Omental fat pad (tissue), 3 donors: ENCODE measurements at regions not wholly inside any gene's neighbourhood (a gene's known extent, or its start where the extent isn't known, plus 50 kb on each side); places are given as distances from the start of the nearest gene placed in this dataset.
A peak's percentile ranks its signal among the peaks of the same experiment; 100 is the strongest.

Source experiments
- ATAC-seq: fragments of 150-250 bp; one replicate; pipeline ENCODE4 v1.9.1; 2016; ENCODE audit warnings: mild to moderate bottlenecking, moderate library complexity; ENCODE audit not compliant: low FRiP score
- DNase-seq: peaks from one replicate; pipeline ENCODE4 v3.0.0-alpha.2; 2019; ENCODE audit warnings: low spot score
- CTCF ChIP-seq, 3 donors: fragments of 450-650 bp; IDR thresholded peaks; one replicate each; pipeline ENCODE4 v1.5.1; 2016 to 2017; ENCODE audit warnings: antibody characterized with exemption in 3 of 3, mild to moderate bottlenecking in 3 of 3, moderate library complexity in 2 of 3

- DNase-seq (no peak), ATAC-seq (no peak)
- TF ChIP-seq CTCF (IDR thresholded peaks at IDR 0.05): no peak
Observed at GRCh38 chr3:64891021-64891420, 203.2 kb upstream of the ADAMTS9 start.

GRCh38 chr3:64890466-64890865 lies 202.7 kb upstream of the ADAMTS9 start:
- TF ChIP-seq CTCF (IDR thresholded peaks at IDR 0.05): no peak
- ATAC-seq: no peak

GRCh38 chr3:64890006-64890405 lies 202.2 kb upstream of the ADAMTS9 start:
- DNase-seq (no peak), ATAC-seq (no peak)
- TF ChIP-seq CTCF (IDR thresholded peaks at IDR 0.05): no peak

More at GRCh38 chr3:64890466-64890865, 202.7 kb upstream of the ADAMTS9 start:
- no peak for DNase-seq

- TF ChIP-seq CTCF (IDR thresholded peaks at IDR 0.05): no peak
- ATAC-seq (no peak), DNase-seq (no peak)
Observed at GRCh38 chr3:64888840-64889392, 201.1 kb upstream of the ADAMTS9 start.

- ATAC-seq (peak; percentile 62), DNase-seq (no peak)
Observed at GRCh38 chr3:64888165-64888564, 200.4 kb upstream of the ADAMTS9 start.

GRCh38 chr3:64885055-64885454 lies 197.3 kb upstream of the ADAMTS9 start:
- ATAC-seq (no peak), DNase-seq (no peak)
- TF ChIP-seq CTCF (IDR thresholded peaks at IDR 0.05): no peak

More at GRCh38 chr3:64888165-64888564, 200.4 kb upstream of the ADAMTS9 start:
- no peak for TF ChIP-seq CTCF (IDR thresholded peaks at IDR 0.05)

- no peak for TF ChIP-seq CTCF (IDR thresholded peaks at IDR 0.05)
- ATAC-seq (no peak), DNase-seq (no peak)
Observed at GRCh38 chr3:64884536-64884935, 196.7 kb upstream of the ADAMTS9 start.
